ENCODE measurements at regions not wholly inside any gene's neighbourhood (a gene's known extent, or its start where the extent isn't known, plus 50 kb on each side); places are given as distances from the start of the nearest gene placed in this dataset.

DNA sequence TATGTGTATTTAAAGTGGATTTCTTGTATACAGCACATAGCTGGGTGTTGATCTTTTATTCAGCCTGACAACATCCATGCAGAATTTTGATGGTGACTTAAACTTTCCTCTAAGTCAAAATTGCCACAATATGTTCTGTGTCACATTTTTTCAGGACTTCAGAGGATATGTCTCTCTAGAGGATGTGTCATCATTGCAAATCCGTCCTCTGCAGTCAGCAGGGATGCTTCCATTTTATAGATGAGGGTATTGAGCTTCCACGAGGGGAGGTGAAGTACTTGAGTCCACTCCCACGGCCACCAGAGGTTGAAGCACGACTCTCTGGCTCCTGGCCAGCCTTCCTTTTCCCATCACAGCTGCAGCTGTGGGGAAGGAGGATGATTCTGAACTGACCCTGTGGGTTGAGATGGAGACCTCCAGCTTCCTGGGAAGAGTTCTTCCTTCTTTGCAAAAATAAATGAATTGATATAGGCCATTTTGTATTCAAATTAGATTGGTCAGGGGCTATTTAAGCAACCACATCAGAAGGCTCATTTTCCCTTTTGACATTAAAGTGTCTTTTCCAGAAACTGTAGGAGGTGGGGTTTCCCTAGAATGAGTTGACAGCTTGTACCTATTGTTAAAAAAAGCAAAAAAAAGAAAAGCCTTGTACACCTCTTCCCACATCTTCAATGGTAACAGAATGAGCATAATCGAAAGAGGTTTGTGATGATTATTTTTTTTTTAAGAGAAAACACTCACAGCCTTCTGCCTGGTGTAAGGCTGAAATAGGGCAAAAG lies 55.2 kb upstream of the MYEOV start:
- TF ChIP-seq POLR2A (IDR thresholded peaks at IDR 0.05) (no peak), POLR2AphosphoS5 (IDR thresholded peaks at IDR 0.05) (no peak)
- TF ChIP-seq, protein P1, sequence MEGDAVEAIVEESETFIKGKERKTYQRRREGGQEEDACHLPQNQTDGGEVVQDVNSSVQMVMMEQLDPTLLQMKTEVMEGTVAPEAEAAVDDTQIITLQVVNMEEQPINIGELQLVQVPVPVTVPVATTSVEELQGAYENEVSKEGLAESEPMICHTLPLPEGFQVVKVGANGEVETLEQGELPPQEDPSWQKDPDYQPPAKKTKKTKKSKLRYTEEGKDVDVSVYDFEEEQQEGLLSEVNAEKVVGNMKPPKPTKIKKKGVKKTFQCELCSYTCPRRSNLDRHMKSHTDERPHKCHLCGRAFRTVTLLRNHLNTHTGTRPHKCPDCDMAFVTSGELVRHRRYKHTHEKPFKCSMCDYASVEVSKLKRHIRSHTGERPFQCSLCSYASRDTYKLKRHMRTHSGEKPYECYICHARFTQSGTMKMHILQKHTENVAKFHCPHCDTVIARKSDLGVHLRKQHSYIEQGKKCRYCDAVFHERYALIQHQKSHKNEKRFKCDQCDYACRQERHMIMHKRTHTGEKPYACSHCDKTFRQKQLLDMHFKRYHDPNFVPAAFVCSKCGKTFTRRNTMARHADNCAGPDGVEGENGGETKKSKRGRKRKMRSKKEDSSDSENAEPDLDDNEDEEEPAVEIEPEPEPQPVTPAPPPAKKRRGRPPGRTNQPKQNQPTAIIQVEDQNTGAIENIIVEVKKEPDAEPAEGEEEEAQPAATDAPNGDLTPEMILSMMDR (IDR thresholded peaks at IDR 0.05) = no peak
